ENCODE measurements at regions not wholly inside any gene's neighbourhood (a gene's known extent, or its start where the extent isn't known, plus 50 kb on each side); places are given as distances from the start of the nearest gene placed in this dataset.

GRCh38 chr16:63744077-63744874 lies 1377.6 kb downstream of the CDH11 start:
- TF ChIP-seq EP300 (IDR thresholded peaks at IDR 0.05), result no peak
- TF ChIP-seq CTCF (IDR thresholded peaks at IDR 0.05), result no peak
- no peak for TF ChIP-seq POLR2A (IDR thresholded peaks at IDR 0.05)
